GM12891 (cell line): ENCODE measurements at regions not wholly inside any gene's neighbourhood (a gene's known extent, or its start where the extent isn't known, plus 50 kb on each side); places are given as distances from the start of the nearest gene placed in this dataset.

Experiments used
- DNase-seq: peaks from one replicate; pipeline ENCODE4 v3.0.0; 2011; ENCODE audit warnings: low spot score; ENCODE audit not compliant: insufficient read length
- FAIRE-seq: peaks from 2 replicates; lab custom pipeline; 2011; peaks lifted over from hg19 to GRCh38; lab: Jason Lieb, UNC
- PAX5 ChIP-seq: IDR thresholded peaks from 2 replicates; pipeline ENCODE4 v1.6.1; 2011; ENCODE audit warnings: low read length, moderate library complexity, mild to moderate bottlenecking; ENCODE audit not compliant: insufficient read depth, severe bottlenecking
- POLR2A ChIP-seq: IDR thresholded peaks from 2 replicates; pipeline ENCODE4 v1.6.1; 2011; ENCODE audit warnings: low read depth, low read length, control low read depth
- POLR2AphosphoS5 ChIP-seq: IDR thresholded peaks from 2 replicates; pipeline ENCODE4 v1.6.1; 2011; ENCODE audit warnings: low read depth, low read length, control low read depth
- POU2F2 ChIP-seq: IDR thresholded peaks from 2 replicates; pipeline ENCODE4 v1.6.1; 2011; ENCODE audit warnings: low read depth, mild to moderate bottlenecking, control low read depth, low read length, moderate library complexity
- SPI1 ChIP-seq: IDR thresholded peaks from 2 replicates; pipeline ENCODE4 v1.6.1; 2011; ENCODE audit warnings: low read depth, low read length, control low read depth
- TAF1 ChIP-seq: IDR thresholded peaks from 2 replicates; pipeline ENCODE4 v1.6.1; 2011; ENCODE audit warnings: low read depth, low read length, control low read depth

DNA sequence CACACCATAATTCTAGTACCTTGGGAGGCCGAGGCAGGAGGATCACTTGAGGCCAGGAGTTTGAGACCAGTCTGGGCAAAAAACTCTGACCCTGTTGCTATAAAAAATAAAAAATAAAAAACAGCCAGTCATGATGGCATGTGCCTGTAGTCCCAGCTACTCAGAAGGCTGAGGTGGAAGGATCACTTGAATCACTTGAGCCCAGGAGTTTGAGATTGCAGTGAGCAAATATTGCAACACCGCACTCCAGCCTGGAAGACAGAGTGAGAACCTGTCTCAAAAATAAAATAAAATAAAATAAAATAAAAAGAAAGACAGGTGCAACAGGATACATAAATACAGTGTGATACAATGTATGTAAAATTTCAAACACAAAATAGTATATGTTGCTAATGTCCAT, 154.5 kb downstream of the OTOR start:
- TF ChIP-seq POU2F2 (no peak), POLR2A (no peak), PAX5 (no peak), SPI1 (no peak), TAF1 (no peak), POLR2AphosphoS5 (no peak)
- FAIRE-seq (no peak), DNase-seq (no peak)

- FAIRE-seq, result no peak
- no peak for DNase-seq
- TF ChIP-seq POU2F2, result no peak
- no peak for TF ChIP-seq SPI1
- no peak for TF ChIP-seq TAF1
- no peak for TF ChIP-seq POLR2A
- no peak for TF ChIP-seq PAX5
- TF ChIP-seq POLR2AphosphoS5, result no peak
These were observed 156.6 kb downstream of the OTOR start for GRCh38 chr20:16904751-16905150.

GRCh38 chr20:16914277-16914676, 166.1 kb downstream of the OTOR start:
- no peak for DNase-seq
- TF ChIP-seq SPI1 (no peak), POLR2A (no peak), POLR2AphosphoS5 (no peak), PAX5 (no peak), TAF1 (no peak), POU2F2 (no peak)
- no peak for FAIRE-seq

GRCh38 chr20:16916165-16916564, 168.0 kb downstream of the OTOR start:
- FAIRE-seq (no peak), DNase-seq (no peak)
- no peak for TF ChIP-seq POLR2A
- TF ChIP-seq PAX5, result no peak

DNA sequence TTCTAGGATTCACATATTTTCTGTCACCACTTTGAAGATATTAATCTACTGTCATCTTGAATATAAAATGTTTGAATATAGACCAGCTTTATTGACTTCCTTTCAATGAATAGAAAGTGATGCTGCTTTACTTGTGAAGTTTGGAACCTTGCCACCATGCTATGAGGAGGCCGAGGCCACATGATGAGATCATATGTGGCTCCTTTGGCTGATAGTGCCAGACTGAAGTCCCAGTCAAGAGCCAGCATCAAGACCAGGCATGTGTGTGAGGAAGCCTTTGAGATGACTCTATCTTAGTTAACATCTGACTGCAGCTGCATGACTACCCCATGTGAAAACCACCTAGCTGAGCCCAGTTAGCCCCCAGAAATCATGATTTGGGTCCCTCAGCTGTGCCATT, 169.5 kb downstream of the OTOR start:
- FAIRE-seq, result no peak
- DNase-seq, result no peak
- TF ChIP-seq TAF1 (no peak), POLR2AphosphoS5 (no peak), SPI1 (no peak), PAX5 (no peak), POU2F2 (no peak), POLR2A (no peak)

DNA sequence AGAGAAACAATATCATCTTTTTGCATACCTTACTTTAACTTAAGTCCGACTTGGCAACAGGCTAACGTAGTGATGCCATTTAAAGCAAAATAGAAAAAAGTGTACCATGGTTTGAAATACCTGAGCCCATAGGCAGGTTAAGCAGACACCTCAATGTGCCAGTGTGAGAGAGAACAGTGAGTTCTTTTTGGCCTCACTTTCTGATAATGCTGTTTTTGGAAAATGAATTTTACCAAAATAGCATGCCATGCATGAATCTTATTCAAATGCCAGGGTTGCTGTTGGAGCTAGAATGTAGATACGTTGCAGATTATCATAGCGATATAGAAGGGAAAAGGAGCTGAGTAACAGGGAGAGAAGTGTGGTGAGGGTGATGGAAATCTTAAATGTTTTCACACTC, 170.2 kb downstream of the OTOR start:
- no peak for FAIRE-seq
- no peak for DNase-seq
- no peak for TF ChIP-seq POLR2A
- TF ChIP-seq SPI1, result no peak
- TF ChIP-seq PAX5, result no peak
- no peak for TF ChIP-seq POU2F2
- no peak for TF ChIP-seq TAF1
- no peak for TF ChIP-seq POLR2AphosphoS5

DNA sequence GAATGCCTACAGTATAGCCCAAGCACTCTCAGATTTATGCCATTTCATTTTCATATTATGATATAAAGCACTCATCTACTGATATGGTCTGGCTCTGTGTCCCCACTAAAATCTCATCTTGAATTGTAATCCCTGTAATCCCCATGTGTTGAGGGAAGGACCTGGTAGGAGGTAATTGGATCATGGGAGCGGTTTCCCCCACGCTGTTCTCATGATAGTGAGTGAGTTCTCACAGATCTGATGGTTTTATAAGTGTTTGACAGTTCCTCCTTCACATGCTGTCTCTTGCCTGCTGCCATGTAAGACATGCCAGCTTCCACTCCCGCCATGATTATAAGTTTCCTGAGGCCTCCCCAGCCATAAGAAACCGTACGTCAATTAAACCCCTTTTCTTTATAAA, 171.7 kb downstream of the OTOR start:
- FAIRE-seq (no peak), DNase-seq (no peak)
- TF ChIP-seq TAF1 (no peak), POU2F2 (no peak), PAX5 (no peak)

DNA sequence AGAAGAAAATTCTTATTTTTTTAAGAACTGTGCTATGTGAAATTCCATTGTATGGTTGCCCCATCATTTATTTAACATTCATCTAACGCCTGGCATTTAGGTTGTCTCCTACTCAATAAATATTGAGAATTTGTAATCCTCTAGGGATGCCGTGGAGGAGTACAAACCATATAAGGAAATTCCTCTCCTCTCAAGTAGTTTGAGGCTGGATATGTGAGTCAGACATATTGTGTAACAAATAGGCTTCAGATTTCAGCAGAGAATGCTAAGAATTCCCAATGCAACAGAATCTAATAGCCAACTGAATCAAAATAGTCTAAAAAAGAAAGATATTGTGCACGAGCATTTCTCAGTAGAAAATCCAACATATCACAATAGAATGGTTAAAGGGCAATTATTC, 174.7 kb downstream of the OTOR start:
- FAIRE-seq (no peak), DNase-seq (no peak)
- TF ChIP-seq PAX5, result no peak
- no peak for TF ChIP-seq TAF1
- TF ChIP-seq POU2F2, result no peak
- TF ChIP-seq POLR2A, result no peak
- TF ChIP-seq POLR2AphosphoS5, result no peak
- TF ChIP-seq SPI1, result no peak

- no peak for FAIRE-seq
- no peak for DNase-seq
- TF ChIP-seq POLR2A (no peak), SPI1 (no peak), PAX5 (no peak), TAF1 (no peak), POU2F2 (no peak), POLR2AphosphoS5 (no peak)
These were observed 178.7 kb downstream of the OTOR start for GRCh38 chr20:16926626-16927430.

DNA sequence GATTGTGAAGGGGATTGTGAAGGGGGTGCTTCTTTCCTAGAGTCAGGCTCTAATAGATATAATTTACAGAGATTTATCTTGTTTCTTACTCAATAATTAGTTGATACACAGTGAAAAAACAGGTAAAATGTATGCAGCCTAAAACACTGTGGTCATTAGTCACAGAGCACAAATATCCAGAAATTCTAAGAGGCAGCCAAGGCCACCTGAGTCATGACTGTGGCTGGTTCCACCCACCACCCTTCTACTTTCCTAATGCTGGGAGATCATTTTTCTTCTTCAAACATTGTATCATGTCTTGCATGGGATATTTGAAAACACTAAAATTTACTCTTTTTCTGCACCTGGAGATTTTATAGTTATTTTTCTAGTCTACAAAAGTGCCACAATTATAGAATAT, 181.6 kb downstream of the OTOR start:
- DNase-seq (no peak), FAIRE-seq (no peak)
- TF ChIP-seq PAX5 (no peak), POLR2A (no peak), TAF1 (no peak), POU2F2 (no peak), SPI1 (no peak), POLR2AphosphoS5 (no peak)

DNA sequence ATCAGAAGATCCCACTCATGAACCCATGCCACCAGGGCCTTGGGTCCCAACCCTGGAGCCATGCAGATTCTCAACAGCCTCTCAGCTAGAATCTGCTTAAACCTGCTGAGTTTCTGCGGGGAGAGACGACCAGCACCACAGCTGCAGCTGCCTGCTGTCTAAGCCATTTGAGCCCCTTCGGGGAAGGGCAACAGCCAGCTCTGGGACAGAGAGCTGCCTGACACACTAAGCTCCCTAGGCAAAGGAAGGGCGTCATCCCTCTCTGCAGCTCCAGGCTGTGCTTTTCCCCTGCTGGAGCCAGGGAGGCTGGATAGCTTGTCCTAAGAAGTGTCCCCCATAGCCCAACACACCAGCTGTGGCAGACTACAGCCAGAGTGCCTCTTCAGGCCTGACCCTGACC, 182.5 kb downstream of the OTOR start:
- no peak for TF ChIP-seq POLR2A
- no peak for TF ChIP-seq POU2F2
- no peak for TF ChIP-seq TAF1
- no peak for TF ChIP-seq PAX5
- TF ChIP-seq SPI1, result no peak
- no peak for TF ChIP-seq POLR2AphosphoS5
- DNase-seq (no peak), FAIRE-seq (no peak)

DNA sequence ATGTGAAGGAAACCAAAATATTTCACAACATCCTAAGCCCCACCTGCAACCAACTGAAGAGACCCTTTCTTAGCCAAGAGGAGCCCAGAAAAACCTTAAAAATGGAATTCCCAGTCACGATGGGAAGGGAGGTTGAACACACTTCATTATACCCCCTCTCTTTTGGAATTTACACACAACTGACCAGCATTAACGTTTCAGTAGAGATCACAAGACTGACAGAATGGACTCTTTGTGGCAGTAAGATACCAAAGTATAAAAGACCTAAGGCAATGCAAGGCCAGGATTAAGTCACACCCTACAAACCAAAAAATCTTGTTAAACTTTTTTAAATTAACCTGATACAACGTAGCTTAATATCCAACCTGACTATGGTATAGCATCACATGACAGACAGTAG, 190.9 kb downstream of the OTOR start:
- DNase-seq (no peak), FAIRE-seq (no peak)
- TF ChIP-seq PAX5 (no peak), POU2F2 (no peak), TAF1 (no peak), SPI1 (no peak), POLR2A (no peak), POLR2AphosphoS5 (no peak)
